ENCODE measurements at regions not wholly inside any gene's neighbourhood (a gene's known extent, or its start where the extent isn't known, plus 50 kb on each side); places are given as distances from the start of the nearest gene placed in this dataset.

DNA sequence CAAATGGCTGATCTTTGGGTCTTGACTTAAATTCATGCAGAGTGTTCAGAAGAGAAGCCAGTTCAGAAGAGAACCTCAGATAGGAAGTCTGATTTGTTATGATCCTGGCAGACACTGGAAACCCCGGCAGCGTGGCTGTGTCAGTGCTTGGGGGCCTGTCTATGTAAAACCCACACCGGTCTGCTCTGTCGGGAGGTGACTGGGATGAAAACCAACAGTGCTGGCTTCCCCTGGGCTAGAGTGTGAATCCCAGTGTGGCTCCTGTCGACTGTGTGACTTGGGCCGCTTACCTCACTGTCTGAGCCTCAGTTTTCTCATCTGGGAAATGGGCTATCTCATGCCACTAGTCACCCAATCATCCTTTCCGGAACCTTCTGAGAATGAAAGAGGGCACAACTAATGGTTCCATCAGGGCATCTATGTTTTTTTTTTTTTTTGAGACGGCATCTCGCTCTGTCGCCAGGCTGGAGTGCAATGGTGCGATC is 92.4 kb downstream of the FOXL1 start:
- no peak for DNase-seq (ENCODE audit: low spot score in 2 of 2)
- Histone ChIP-seq H3K4me1 (no peaks in the 10 kb centered on the region), H3K36me3 (no peaks in the 10 kb centered on the region), H3K4me3 (no peak overlapping the region), H3K27me3 (peaks cover 0 to 33% of the 10 kb centered on the region in 2 donors), H3K9me3 (no peaks in the 10 kb centered on the region), H3K27ac (no peak overlapping the region)
- TF ChIP-seq POLR2AphosphoS5 (IDR thresholded peaks at IDR 0.05) (no peak), CTCF (IDR thresholded peaks at IDR 0.05) (no peak), POLR2A (IDR thresholded peaks at IDR 0.05) (no peak)
- intact Hi-C loops (cut with DNase I; ENCODE audit: low total_unique reads), result no loop called here

DNA sequence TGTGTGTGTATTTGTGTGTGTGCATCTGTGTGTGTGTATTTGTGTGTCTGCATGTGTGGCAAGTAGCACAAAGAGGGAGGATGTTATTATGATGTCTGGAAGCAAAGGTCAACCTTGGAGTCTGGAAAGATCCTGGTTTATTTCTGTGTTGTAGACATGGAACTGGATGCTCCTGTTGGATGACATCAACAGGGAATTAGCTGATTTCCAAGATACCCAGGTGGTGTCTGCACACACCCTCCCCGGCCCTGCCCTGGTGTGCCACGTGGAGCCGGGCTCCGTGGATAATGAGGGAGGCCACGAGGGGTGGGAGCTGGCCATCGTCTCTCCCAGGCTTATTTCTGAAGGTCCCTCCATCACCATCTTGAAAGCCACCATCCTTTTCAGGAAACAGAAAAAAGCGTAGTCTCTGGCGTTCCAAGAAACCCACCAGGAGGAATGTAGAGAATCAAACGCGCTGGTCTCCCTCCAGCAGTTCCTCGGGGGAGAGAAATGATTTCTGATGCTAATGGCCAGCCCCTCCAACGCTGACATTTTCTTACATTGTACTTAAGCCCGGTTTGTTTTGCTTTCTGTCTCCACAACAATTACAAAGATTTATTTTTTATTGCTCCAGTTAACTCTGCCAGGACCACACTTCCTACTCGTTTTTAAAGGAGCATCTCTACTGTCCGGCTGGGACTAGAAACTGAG is 93.3 kb downstream of the FOXL1 start:
- no peak for DNase-seq (ENCODE audit: low spot score in 2 of 2)
- no peaks in the 10 kb centered on the region for H3K36me3 ChIP-seq
- no peaks in the 10 kb centered on the region for H3K4me1 ChIP-seq
- no peak overlapping the region for H3K27ac ChIP-seq
- intact Hi-C loops (cut with DNase I; ENCODE audit: low total_unique reads), result no loop called here
- peaks cover 0 to 32% of the 10 kb centered on the region in 2 donors for H3K27me3 ChIP-seq
- TF ChIP-seq POLR2AphosphoS5 (IDR thresholded peaks at IDR 0.05) (no peak), POLR2A (IDR thresholded peaks at IDR 0.05) (no peak), CTCF (IDR thresholded peaks at IDR 0.05) (no peak)
- H3K4me3 ChIP-seq, result no peak overlapping the region
- no peaks in the 10 kb centered on the region for H3K9me3 ChIP-seq

DNA sequence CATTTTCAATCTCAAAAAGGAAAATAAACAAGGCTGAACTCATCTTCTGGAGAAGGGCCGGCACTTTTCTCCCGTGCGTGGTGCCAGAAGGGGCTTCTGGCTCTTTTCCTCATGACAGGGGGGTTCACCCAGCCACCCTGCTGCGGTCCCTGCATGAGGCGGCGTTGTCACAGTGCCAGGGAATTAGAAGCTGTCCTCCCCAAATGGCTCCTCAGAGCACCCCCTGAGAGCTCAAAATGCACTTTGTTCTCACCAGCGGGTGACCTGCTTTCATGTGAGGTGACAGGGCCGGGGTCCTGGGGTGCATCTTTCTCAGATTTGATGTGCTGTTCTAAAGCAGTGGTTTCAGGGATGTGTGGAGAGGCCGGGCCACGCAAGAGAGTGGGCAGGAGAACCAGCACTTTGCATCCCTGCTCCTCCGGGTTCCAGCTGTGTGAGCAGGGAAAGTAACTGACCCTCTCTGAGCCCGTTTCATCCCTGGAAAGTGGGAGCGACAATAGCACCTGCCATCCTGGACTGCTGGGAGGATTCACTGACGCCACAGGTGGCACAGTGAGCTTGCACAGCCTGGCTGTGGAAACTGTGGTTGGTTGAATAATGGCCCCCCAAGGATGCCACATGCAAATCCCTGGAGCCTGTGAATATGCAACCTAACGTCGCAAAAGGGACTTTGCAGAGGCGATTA is 94.0 kb downstream of the FOXL1 start:
- Histone ChIP-seq H3K27ac (no peak overlapping the region), H3K9me3 (no peaks in the 10 kb centered on the region), H3K4me1 (no peaks in the 10 kb centered on the region), H3K27me3 (peaks cover 0 to 26% of the 10 kb centered on the region in 2 donors), H3K4me3 (no peak overlapping the region), H3K36me3 (no peaks in the 10 kb centered on the region)
- DNase-seq (ENCODE audit: low spot score in 2 of 2), result no peak
- no peak for TF ChIP-seq POLR2A (IDR thresholded peaks at IDR 0.05)
- TF ChIP-seq POLR2AphosphoS5 (IDR thresholded peaks at IDR 0.05), result no peak
- no peak for TF ChIP-seq CTCF (IDR thresholded peaks at IDR 0.05)
- intact Hi-C loops (cut with DNase I; ENCODE audit: low total_unique reads), result no loop called here

GRCh38 chr16:86673090-86673955 is 95.0 kb downstream of the FOXL1 start:
- H3K36me3 ChIP-seq, result no peaks in the 10 kb centered on the region
- H3K4me3 ChIP-seq, result no peak overlapping the region
- no peaks in the 10 kb centered on the region for H3K9me3 ChIP-seq
- TF ChIP-seq POLR2A (IDR thresholded peaks at IDR 0.05) (no peak), CTCF (IDR thresholded peaks at IDR 0.05) (no peak), POLR2AphosphoS5 (IDR thresholded peaks at IDR 0.05) (no peak)
- no peak for DNase-seq (ENCODE audit: low spot score in 2 of 2)
- H3K27me3 ChIP-seq, result peaks cover 0 to 26% of the 10 kb centered on the region in 2 donors
- no peaks in the 10 kb centered on the region for H3K4me1 ChIP-seq
- H3K27ac ChIP-seq, result no peak overlapping the region
- intact Hi-C loops (cut with DNase I; ENCODE audit: low total_unique reads), result no loop called here
